GM12878 (cell line): ENCODE measurements at regions not wholly inside any gene's neighbourhood (a gene's known extent, or its start where the extent isn't known, plus 50 kb on each side); places are given as distances from the start of the nearest gene placed in this dataset.

Experiments used
- ATAC-seq: fragments of 200-7000 bp; cut with Tn5 transposase; 3 replicates; pipeline ENCODE4 v1.9.1; 2020; ENCODE audit warnings: mild to moderate bottlenecking, moderate library complexity
- BruUV-seq: library from RNA; stranded (reverse); fragments of 400-500 nt; replicated peaks from 2 replicates; lab custom pipeline; 2021; lab: Mats Ljungman, UMichigan
- CTCF ChIA-PET: fragments of 300-600 bp; sonication (Branson Sonifier 250); formaldehyde crosslinking; extraction: SDS; loops from one replicate; lab custom pipeline; 2021; ENCODE audit warnings: inconsistent platforms; lab: Yijun Ruan, JAX
- POLR2A ChIA-PET: fragments of 350-600 bp; formaldehyde crosslinking; extraction: SDS; loops from one replicate; lab custom pipeline; 2021; ENCODE audit warnings: inconsistent platforms; lab: Charles Lee
- RAD21 ChIA-PET: fragments of 300-600 bp; sonication (Branson Sonifier 250); formaldehyde crosslinking; loops from one replicate; lab custom pipeline; 2023; ENCODE audit warnings: antibody characterized with exemption; ENCODE audit not compliant: unreplicated experiment; lab: Charles Lee
- SMC1A ChIA-PET: fragments of 300-600 bp; sonication (Branson Sonifier 250); formaldehyde crosslinking; loops from one replicate; lab custom pipeline; 2023; ENCODE audit not compliant: unreplicated experiment, uncharacterized antibody; lab: Charles Lee
- DNase-seq: peaks from one replicate; pipeline ENCODE4 v3.0.0-alpha.2; 2011; ENCODE audit warnings: low read depth, low spot score
- FAIRE-seq: peaks from 3 replicates; lab custom pipeline; 2011; peaks lifted over from hg19 to GRCh38; lab: Jason Lieb, UNC
- H2AFZ ChIP-seq: 2 replicates; pipeline ENCODE4 v1.6.0; 2011; ENCODE audit warnings: low read depth, low read length, control low read depth; ENCODE audit not compliant: control insufficient read depth
- H3K27ac ChIP-seq: 2 replicates; pipeline ENCODE4 v1.5.1; 2011; ENCODE audit warnings: control low read depth; ENCODE audit not compliant: control insufficient read depth, insufficient read depth
- H3K27me3 ChIP-seq, 2 experiments: replicated peaks in 1 of 2; 2 replicates each; pipeline versions ENCODE4 v1.6.0 to v1.6.1; 2011; ENCODE audit warnings: low read length in 1 of 2; ENCODE audit not compliant: control insufficient read depth in 2 of 2, insufficient read depth in 2 of 2
- H3K36me3 ChIP-seq, 2 experiments: 2 replicates each; pipeline ENCODE4 v1.5.1; 2011; ENCODE audit warnings: low read length in 1 of 2; ENCODE audit not compliant: control insufficient read depth in 2 of 2, insufficient read depth in 2 of 2
- H3K4me1 ChIP-seq: 2 replicates; pipeline ENCODE4 v1.6.1; 2011; ENCODE audit warnings: mild to moderate bottlenecking, low read length, moderate library complexity, mixed read lengths; ENCODE audit not compliant: control insufficient read depth, insufficient read depth
- H3K4me2 ChIP-seq: 2 replicates; pipeline ENCODE4 v1.6.0; 2011; ENCODE audit warnings: control low read depth; ENCODE audit not compliant: control insufficient read depth, insufficient read depth
- H3K4me3 ChIP-seq: fragments of 200-600 bp; sonication (generic); 2 replicates; pipeline ENCODE4 v1.5.1; 2016
- H3K79me2 ChIP-seq: 2 replicates; pipeline ENCODE4 v1.6.0; 2011; ENCODE audit warnings: low read length; ENCODE audit not compliant: control insufficient read depth, insufficient read depth
- H3K9ac ChIP-seq: 2 replicates; pipeline ENCODE4 v1.8.0; 2011; ENCODE audit warnings: low read length, control low read depth, mixed read lengths; ENCODE audit not compliant: control insufficient read depth, insufficient read depth
- H3K9me3 ChIP-seq: replicated peaks from 3 replicates; pipeline ENCODE4 v1.5.1; 2011; ENCODE audit warnings: mild to moderate bottlenecking, low read length; ENCODE audit not compliant: control insufficient read depth, insufficient read depth
- H4K20me1 ChIP-seq: 2 replicates; pipeline ENCODE4 v1.6.0; 2011; ENCODE audit not compliant: control insufficient read depth, insufficient read depth
- ASH2L ChIP-seq: fragments of 300-600, 200-600 bp; sonication (generic); IDR thresholded peaks from 2 replicates; pipeline ENCODE4 v1.6.1; 2017; ENCODE audit warnings: low read depth, mild to moderate bottlenecking, borderline replicate concordance
- BMI1 ChIP-seq: fragments of 450-650 bp; IDR thresholded peaks from 2 replicates; pipeline ENCODE4 v1.6.1; 2016; ENCODE audit warnings: mild to moderate bottlenecking, moderate library complexity, borderline replicate concordance
- CHD2 ChIP-seq: IDR thresholded peaks from 2 replicates; pipeline ENCODE4 v1.6.1; 2011; ENCODE audit warnings: low read depth, low read length, improper control_type of control experiment, borderline replicate concordance
- CREM ChIP-seq: IDR thresholded peaks from 2 replicates; pipeline ENCODE4 v1.6.1; 2014; ENCODE audit warnings: antibody characterized with exemption, low read depth
- DPF2 ChIP-seq: fragments of 450-650 bp; IDR thresholded peaks from 2 replicates; pipeline ENCODE4 v1.6.1; 2017; ENCODE audit warnings: mild to moderate bottlenecking
- HDGF ChIP-seq: fragments of 450-650 bp; IDR thresholded peaks from 2 replicates; pipeline ENCODE4 v1.6.1; 2016; ENCODE audit warnings: antibody characterized with exemption
- MEF2A ChIP-seq: IDR thresholded peaks from 2 replicates; pipeline ENCODE4 v1.6.1; 2011; ENCODE audit warnings: low read depth, mild to moderate bottlenecking, low read length, moderate library complexity; ENCODE audit not compliant: insufficient read depth
- SMC3 ChIP-seq: IDR thresholded peaks from 2 replicates; pipeline ENCODE4 v1.6.1; 2011; ENCODE audit warnings: low read length, improper control_type of control experiment, borderline replicate concordance
- ZNF207 ChIP-seq: fragments of 450-650 bp; IDR thresholded peaks from 2 replicates; pipeline ENCODE4 v1.6.1; 2014; ENCODE audit warnings: antibody characterized with exemption, mild to moderate bottlenecking, borderline replicate concordance
- ZNF384 ChIP-seq: IDR thresholded peaks from 2 replicates; pipeline ENCODE4 v1.6.1; 2012; ENCODE audit warnings: low read depth, mild to moderate bottlenecking, low read length, improper control_type of control experiment, borderline replicate concordance
- WGBS: methylation state at CpG from one replicate; pipeline ENCODE4 v1.1.6; 2016; ENCODE audit warnings: low lambda C conversion rate; ENCODE audit not compliant: insufficient replicate concordance, insufficient coverage; ENCODE audit errors: missing lambda C conversion rate; 5-methylcytosine and 5-hydroxymethylcytosine counted together
- in situ Hi-C: fragments of 300-500 bp; cut with MboI; formaldehyde crosslinking; loops from 9 replicates; pipeline ENCODE4 v1.14.3; 2018; ENCODE audit warnings: mixed read lengths
- intact Hi-C: fragments of 100-400 bp; cut with micrococcal nuclease; formaldehyde crosslinking; loops from one replicate; pipeline ENCODE4 v1.14.2; 2022; ENCODE audit not compliant: unreplicated experiment
- TF ChIP-seq, protein P1 (sequence below): fragments of 450-650 bp; formaldehyde crosslinking; IDR thresholded peaks from 2 replicates; pipeline ENCODE4 v1.5.0; 2022; ENCODE audit warnings: mild to moderate bottlenecking, missing genetic modification characterization
- TF ChIP-seq, protein P2 (sequence below): fragments of 150-350 bp; IDR thresholded peaks from 2 replicates; pipeline ENCODE4 v1.6.1; 2016; ENCODE audit warnings: low read depth, low read length

DNA sequence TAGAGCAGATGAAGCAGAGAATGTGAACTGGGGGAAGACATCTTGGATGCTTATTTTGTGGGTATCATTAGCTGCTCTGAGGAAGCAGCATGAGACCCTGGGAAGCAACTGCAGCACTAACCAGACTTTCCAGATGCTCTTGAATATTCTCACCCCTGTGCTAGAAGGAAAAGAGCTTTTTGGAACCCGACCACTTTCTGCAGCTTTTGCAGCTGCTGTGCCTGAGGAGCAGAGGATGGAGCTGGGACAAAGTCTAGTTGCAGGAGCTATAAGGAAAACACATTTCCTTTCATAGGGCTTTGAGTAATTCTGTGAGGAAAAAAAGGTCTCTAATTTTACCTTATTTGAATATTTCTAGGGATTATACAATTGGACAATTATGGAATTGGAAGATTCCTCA lies 369.7 kb downstream of the CD109 start:
- Histone ChIP-seq H3K79me2 (no peaks in the 10 kb centered on the region), H3K4me1 (no peaks in the 10 kb centered on the region), H2AFZ (no peak overlapping the region), H3K9ac (no peak overlapping the region), H3K36me3 (no peaks in the 10 kb centered on the region), H4K20me1 (no peaks in the 10 kb centered on the region), H3K4me2 (no peak overlapping the region), H3K9me3 (no peaks in the 10 kb centered on the region), H3K4me3 (no peak overlapping the region)
- DNase-seq (no peak), ATAC-seq (no peak), FAIRE-seq (no peak)
- ChIA-PET CTCF (interaction anchor here (1.2 to 2.0 kb wide), 2 partner anchors 26 to 28 kb away, joined by 5 to 7 read pairs; no protein-coding TSS in a partner anchor), POLR2A (no interaction called here), SMC1A (no interaction called here)
- intact Hi-C loops = no loop called here
- no TSS peak for BruUV-seq
- in situ Hi-C loops = no loop called here
- 0% methylated on average over 1 of the region's 1 CpG for WGBS
- TF ChIP-seq HDGF = no peak
- no peak for TF ChIP-seq ZNF207
- TF ChIP-seq, all 136 proteins: peak for 0
- Histone ChIP-seq H3K27ac (no peak overlapping the region), H3K27me3 (no peaks in the 10 kb centered on the region)
- RAD21 ChIA-PET = no interaction called here

DNA sequence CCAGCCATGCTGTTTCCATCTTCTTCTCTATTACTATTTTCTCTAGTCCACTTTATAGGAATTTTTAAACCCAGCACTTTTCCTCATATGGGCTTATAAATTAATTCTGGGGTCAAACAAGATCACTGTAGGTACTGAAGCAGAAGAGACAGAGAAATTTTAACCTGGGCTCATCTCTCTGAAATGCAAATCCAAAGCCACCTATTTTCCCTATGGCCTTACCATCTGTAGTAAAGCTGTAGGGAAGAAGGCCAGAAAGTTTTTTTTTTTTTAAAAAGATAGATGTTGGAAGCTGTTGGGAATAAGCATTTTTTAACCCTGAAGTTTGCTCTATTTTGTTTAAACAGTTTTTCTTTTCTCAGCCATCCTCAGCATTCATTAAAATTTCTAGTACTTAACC lies 367.4 kb downstream of the CD109 start:
- Histone ChIP-seq H4K20me1 (no peaks in the 10 kb centered on the region), H3K9ac (no peak overlapping the region), H2AFZ (no peak overlapping the region), H3K36me3 (no peaks in the 10 kb centered on the region), H3K79me2 (no peaks in the 10 kb centered on the region), H3K4me3 (no peak overlapping the region), H3K4me2 (no peak overlapping the region), H3K27me3 (no peaks in the 10 kb centered on the region), H3K27ac (no peak overlapping the region), H3K4me1 (no peaks in the 10 kb centered on the region), H3K9me3 (no peaks in the 10 kb centered on the region)
- CTCF ChIA-PET = no interaction called here
- intact Hi-C loops = no loop called here
- POLR2A ChIA-PET = no interaction called here
- no peak for FAIRE-seq
- BruUV-seq = no TSS peak
- SMC1A ChIA-PET = no interaction called here
- DNase-seq = no peak
- no peak for ATAC-seq
- RAD21 ChIA-PET = no interaction called here
- in situ Hi-C loops = no loop called here
- no peak for TF ChIP-seq MEF2A
- TF ChIP-seq SMC3 = no peak
- no peak for TF ChIP-seq ZNF384
- TF ChIP-seq, protein P1, sequence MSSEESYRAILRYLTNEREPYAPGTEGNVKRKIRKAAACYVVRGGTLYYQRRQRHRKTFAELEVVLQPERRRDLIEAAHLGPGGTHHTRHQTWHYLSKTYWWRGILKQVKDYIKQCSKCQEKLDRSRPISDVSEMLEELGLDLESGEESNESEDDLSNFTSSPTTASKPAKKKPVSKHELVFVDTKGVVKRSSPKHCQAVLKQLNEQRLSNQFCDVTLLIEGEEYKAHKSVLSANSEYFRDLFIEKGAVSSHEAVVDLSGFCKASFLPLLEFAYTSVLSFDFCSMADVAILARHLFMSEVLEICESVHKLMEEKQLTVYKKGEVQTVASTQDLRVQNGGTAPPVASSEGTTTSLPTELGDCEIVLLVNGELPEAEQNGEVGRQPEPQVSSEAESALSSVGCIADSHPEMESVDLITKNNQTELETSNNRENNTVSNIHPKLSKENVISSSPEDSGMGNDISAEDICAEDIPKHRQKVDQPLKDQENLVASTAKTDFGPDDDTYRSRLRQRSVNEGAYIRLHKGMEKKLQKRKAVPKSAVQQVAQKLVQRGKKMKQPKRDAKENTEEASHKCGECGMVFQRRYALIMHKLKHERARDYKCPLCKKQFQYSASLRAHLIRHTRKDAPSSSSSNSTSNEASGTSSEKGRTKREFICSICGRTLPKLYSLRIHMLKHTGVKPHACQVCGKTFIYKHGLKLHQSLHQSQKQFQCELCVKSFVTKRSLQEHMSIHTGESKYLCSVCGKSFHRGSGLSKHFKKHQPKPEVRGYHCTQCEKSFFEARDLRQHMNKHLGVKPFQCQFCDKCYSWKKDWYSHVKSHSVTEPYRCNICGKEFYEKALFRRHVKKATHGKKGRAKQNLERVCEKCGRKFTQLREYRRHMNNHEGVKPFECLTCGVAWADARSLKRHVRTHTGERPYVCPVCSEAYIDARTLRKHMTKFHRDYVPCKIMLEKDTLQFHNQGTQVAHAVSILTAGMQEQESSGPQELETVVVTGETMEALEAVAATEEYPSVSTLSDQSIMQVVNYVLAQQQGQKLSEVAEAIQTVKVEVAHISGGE (CRISPR knock-in tag) = no peak
- no peak for TF ChIP-seq ASH2L
- TF ChIP-seq DPF2 = no peak
- TF ChIP-seq BMI1 = no peak
- no peak for TF ChIP-seq CREM
- TF ChIP-seq, protein P2, sequence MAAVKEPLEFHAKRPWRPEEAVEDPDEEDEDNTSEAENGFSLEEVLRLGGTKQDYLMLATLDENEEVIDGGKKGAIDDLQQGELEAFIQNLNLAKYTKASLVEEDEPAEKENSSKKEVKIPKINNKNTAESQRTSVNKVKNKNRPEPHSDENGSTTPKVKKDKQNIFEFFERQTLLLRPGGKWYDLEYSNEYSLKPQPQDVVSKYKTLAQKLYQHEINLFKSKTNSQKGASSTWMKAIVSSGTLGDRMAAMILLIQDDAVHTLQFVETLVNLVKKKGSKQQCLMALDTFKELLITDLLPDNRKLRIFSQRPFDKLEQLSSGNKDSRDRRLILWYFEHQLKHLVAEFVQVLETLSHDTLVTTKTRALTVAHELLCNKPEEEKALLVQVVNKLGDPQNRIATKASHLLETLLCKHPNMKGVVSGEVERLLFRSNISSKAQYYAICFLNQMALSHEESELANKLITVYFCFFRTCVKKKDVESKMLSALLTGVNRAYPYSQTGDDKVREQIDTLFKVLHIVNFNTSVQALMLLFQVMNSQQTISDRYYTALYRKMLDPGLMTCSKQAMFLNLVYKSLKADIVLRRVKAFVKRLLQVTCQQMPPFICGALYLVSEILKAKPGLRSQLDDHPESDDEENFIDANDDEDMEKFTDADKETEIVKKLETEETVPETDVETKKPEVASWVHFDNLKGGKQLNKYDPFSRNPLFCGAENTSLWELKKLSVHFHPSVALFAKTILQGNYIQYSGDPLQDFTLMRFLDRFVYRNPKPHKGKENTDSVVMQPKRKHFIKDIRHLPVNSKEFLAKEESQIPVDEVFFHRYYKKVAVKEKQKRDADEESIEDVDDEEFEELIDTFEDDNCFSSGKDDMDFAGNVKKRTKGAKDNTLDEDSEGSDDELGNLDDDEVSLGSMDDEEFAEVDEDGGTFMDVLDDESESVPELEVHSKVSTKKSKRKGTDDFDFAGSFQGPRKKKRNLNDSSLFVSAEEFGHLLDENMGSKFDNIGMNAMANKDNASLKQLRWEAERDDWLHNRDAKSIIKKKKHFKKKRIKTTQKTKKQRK = no peak
- no peak for TF ChIP-seq CHD2
